ENCODE measurements at regions not wholly inside any gene's neighbourhood (a gene's known extent, or its start where the extent isn't known, plus 50 kb on each side); places are given as distances from the start of the nearest gene placed in this dataset.

GRCh38 chr12:124458992-124459851 lies 108.2 kb downstream of the NCOR2 start:
- no peak for DNase-seq (ENCODE audit: low read depth in 2 of 2)

GRCh38 chr12:124458220-124458991 lies 109.0 kb downstream of the NCOR2 start:
- no peak for DNase-seq (ENCODE audit: low read depth in 2 of 2)

- peak in 1 of 2 donors; percentile 25 for DNase-seq (ENCODE audit: low read depth in 2 of 2)
Measured at GRCh38 chr12:124457287-124458219, 109.9 kb downstream of the NCOR2 start.

GRCh38 chr12:124456652-124457152 lies 110.7 kb downstream of the NCOR2 start:
- peak in 1 of 2 donors; percentile 34 for DNase-seq (ENCODE audit: low read depth in 2 of 2)

- DNase-seq (ENCODE audit: low read depth in 2 of 2), result no peak
Measured at GRCh38 chr12:124456133-124456651, 111.2 kb downstream of the NCOR2 start.

GRCh38 chr12:124455336-124455735 lies 112.1 kb downstream of the NCOR2 start:
- no peak for DNase-seq (ENCODE audit: low read depth in 2 of 2)

GRCh38 chr12:124454735-124455134 lies 112.7 kb downstream of the NCOR2 start:
- DNase-seq (ENCODE audit: low read depth in 2 of 2), result no peak

- DNase-seq (ENCODE audit: low read depth in 2 of 2), result no peak
Measured at GRCh38 chr12:124454352-124454725, 113.1 kb downstream of the NCOR2 start.

GRCh38 chr12:124453419-124454351 lies 113.7 kb downstream of the NCOR2 start:
- peak; percentile 78 to 80 for DNase-seq (ENCODE audit: low read depth in 2 of 2)

- DNase-seq (ENCODE audit: low read depth in 2 of 2), result no peak
Measured at GRCh38 chr12:124452576-124453331, 114.7 kb downstream of the NCOR2 start.

GRCh38 chr12:124451637-124452243 lies 115.7 kb downstream of the NCOR2 start:
- no peak for DNase-seq (ENCODE audit: low read depth in 2 of 2)

GRCh38 chr12:124451016-124451415 lies 116.4 kb downstream of the NCOR2 start:
- no peak for DNase-seq (ENCODE audit: low read depth in 2 of 2)

- no peak for DNase-seq (ENCODE audit: low read depth in 2 of 2)
Measured at GRCh38 chr12:124450376-124450750, 117.0 kb downstream of the NCOR2 start.

GRCh38 chr12:124449623-124450375 lies 117.6 kb downstream of the NCOR2 start:
- DNase-seq (ENCODE audit: low read depth in 2 of 2), result no peak

GRCh38 chr12:124448955-124449622 lies 118.3 kb downstream of the NCOR2 start:
- no peak for DNase-seq (ENCODE audit: low read depth in 2 of 2)

GRCh38 chr12:124448241-124448954 lies 119.0 kb downstream of the NCOR2 start:
- DNase-seq (ENCODE audit: low read depth in 2 of 2), result no peak

- DNase-seq (ENCODE audit: low read depth in 2 of 2), result no peak
Measured at GRCh38 chr12:124446364-124446763, 121.0 kb downstream of the NCOR2 start.
